Hippocampal formation (tissue), 2 donors: ENCODE measurements at regions not wholly inside any gene's neighbourhood (a gene's known extent, or its start where the extent isn't known, plus 50 kb on each side); places are given as distances from the start of the nearest gene placed in this dataset.
"Not testable (repeated sequence)": the region's sequence is repeated elsewhere in the genome, so short reads cannot be mapped to it uniquely, and the experiment has no call there.

Experiments used
- DNase-seq, 2 donors: peaks; one replicate each; lab custom pipeline; 2025; lab: John Stamatoyannopoulos, UW

GRCh38 chr3:146382386-146382785 is 87.0 kb downstream of the PLSCR2 start:
- DNase-seq, result no peak

- no peak for DNase-seq
Measured at GRCh38 chr3:146380046-146380445, 89.3 kb downstream of the PLSCR2 start.

- no peak for DNase-seq
Measured at GRCh38 chr3:146375219-146375618, 94.1 kb downstream of the PLSCR2 start.

GRCh38 chr3:146374146-146374545 is 95.2 kb downstream of the PLSCR2 start:
- no peak for DNase-seq

- no peak for DNase-seq
Measured at GRCh38 chr3:146371902-146372301, 97.5 kb downstream of the PLSCR2 start.

- DNase-seq, result no peak
Measured at GRCh38 chr3:146368882-146369523, 100.4 kb downstream of the PLSCR2 start.

GRCh38 chr3:146359841-146360240 is 108.9 kb upstream of the PLSCR4 start:
- DNase-seq, result no peak

GRCh38 chr3:146354421-146354820 is 103.5 kb upstream of the PLSCR4 start:
- DNase-seq, result not testable (repeated sequence)

- DNase-seq, result no peak
Measured at GRCh38 chr3:146350852-146351251, 99.9 kb upstream of the PLSCR4 start.

GRCh38 chr3:146345900-146346299 is 95.0 kb upstream of the PLSCR4 start:
- DNase-seq, result no peak

GRCh38 chr3:146343551-146343950 is 92.6 kb upstream of the PLSCR4 start:
- DNase-seq, result no peak

GRCh38 chr3:146342989-146343388 is 92.1 kb upstream of the PLSCR4 start:
- no peak for DNase-seq

- no peak for DNase-seq
Measured at GRCh38 chr3:146339349-146339748, 88.4 kb upstream of the PLSCR4 start.

GRCh38 chr3:146337991-146338390 is 87.1 kb upstream of the PLSCR4 start:
- no peak for DNase-seq

- DNase-seq, result no peak
Measured at GRCh38 chr3:146335386-146335785, 84.5 kb upstream of the PLSCR4 start.

- DNase-seq, result no peak
Measured at GRCh38 chr3:146334151-146334550, 83.2 kb upstream of the PLSCR4 start.

- no peak for DNase-seq
Measured at GRCh38 chr3:146331967-146332366, 81.1 kb upstream of the PLSCR4 start.

- DNase-seq, result no peak
Measured at GRCh38 chr3:146326875-146327543, 76.1 kb upstream of the PLSCR4 start.

GRCh38 chr3:146325170-146325569 is 74.3 kb upstream of the PLSCR4 start:
- DNase-seq, result no peak

- DNase-seq, result no peak
Measured at GRCh38 chr3:146322216-146322817, 71.4 kb upstream of the PLSCR4 start.

- DNase-seq, result no peak
Measured at GRCh38 chr3:146314871-146315270, 64.0 kb upstream of the PLSCR4 start.

- DNase-seq, result no peak
Measured at GRCh38 chr3:146313746-146314111, 62.8 kb upstream of the PLSCR4 start.

- DNase-seq, result no peak
Measured at GRCh38 chr3:146313031-146313745, 62.3 kb upstream of the PLSCR4 start.
